Choroid plexus epithelial cell (primary cell): ENCODE measurements at regions not wholly inside any gene's neighbourhood (a gene's known extent, or its start where the extent isn't known, plus 50 kb on each side); places are given as distances from the start of the nearest gene placed in this dataset.

Experiments used
- DNase-seq: peaks from one replicate; pipeline ENCODE4 v3.0.0-alpha.2; 2010; ENCODE audit warnings: low read depth
- H3K4me3 ChIP-seq: 2 replicates; pipeline ENCODE4 v1.5.1; 2011; ENCODE audit warnings: low read depth, mild to moderate bottlenecking, control low read depth, low read length, moderate library complexity
- CTCF ChIP-seq: conservative IDR thresholded peaks from 2 replicates; pipeline ENCODE4 v1.5.1; 2011; ENCODE audit warnings: low read depth, mild to moderate bottlenecking, control low read depth, inconsistent platforms, low read length, moderate library complexity

GRCh38 chr2:38192976-38193375 is 117.0 kb upstream of the CYP1B1 start:
- DNase-seq: no peak

GRCh38 chr2:38192046-38192445 is 116.1 kb upstream of the CYP1B1 start:
- no peak for TF ChIP-seq CTCF
- DNase-seq: no peak
- H3K4me3 ChIP-seq: no peak overlapping the region

More at GRCh38 chr2:38192976-38193375, 117.0 kb upstream of the CYP1B1 start:
- no peak overlapping the region for H3K4me3 ChIP-seq
- no peak for TF ChIP-seq CTCF

GRCh38 chr2:38191516-38191915 is 115.6 kb upstream of the CYP1B1 start:
- H3K4me3 ChIP-seq: no peak overlapping the region
- no peak for TF ChIP-seq CTCF
- DNase-seq: peak; percentile 60

GRCh38 chr2:38190542-38191218 is 114.7 kb upstream of the CYP1B1 start:
- TF ChIP-seq CTCF: no peak
- DNase-seq: peak; percentile 91
- H3K4me3 ChIP-seq: no peak overlapping the region

GRCh38 chr2:38187541-38188011 is 111.6 kb upstream of the CYP1B1 start:
- no peak for TF ChIP-seq CTCF
- DNase-seq: peak; percentile 98
- H3K4me3 ChIP-seq: no peak overlapping the region

- no peak for TF ChIP-seq CTCF
- no peak overlapping the region for H3K4me3 ChIP-seq
- DNase-seq: no peak
Measured at GRCh38 chr2:38185012-38185491, 109.1 kb upstream of the CYP1B1 start.

- TF ChIP-seq CTCF: no peak
- peak; percentile 71 for DNase-seq
- no peak overlapping the region for H3K4me3 ChIP-seq
Measured at GRCh38 chr2:38182492-38183003, 106.6 kb upstream of the CYP1B1 start.
